K562 (cell line): ENCODE measurements at regions not wholly inside any gene's neighbourhood (a gene's known extent, or its start where the extent isn't known, plus 50 kb on each side); places are given as distances from the start of the nearest gene placed in this dataset.

Experiments used
- KLF13 ChIP-seq: fragments of 450-650 bp; IDR thresholded peaks from 2 replicates; pipeline ENCODE4 v1.6.1; 2016; ENCODE audit warnings: missing genetic modification characterization, low read depth, mild to moderate bottlenecking, missing compliant biosample characterization, moderate library complexity, borderline replicate concordance
- MAZ ChIP-seq, 2 experiments: fragments of 450-650 bp in 1 of 2; sonication (generic) in 1 of 2; formaldehyde crosslinking; IDR thresholded peaks in 1 of 2; conservative IDR thresholded peaks in 1 of 2; 2 replicates each; pipeline versions ENCODE4 v1.4.0 to v1.5.0; 2020; ENCODE audit warnings: mild to moderate bottlenecking in 1 of 2, missing genetic modification reagents in 1 of 2
- NBN ChIP-seq: fragments of 450-650 bp; IDR thresholded peaks from 2 replicates; pipeline ENCODE4 v1.6.1; 2016; ENCODE audit warnings: low read depth, mild to moderate bottlenecking
- SREBF2 ChIP-seq: sonication (generic); formaldehyde crosslinking; IDR thresholded peaks from 2 replicates; pipeline ENCODE4 v1.4.0; 2020; ENCODE audit warnings: mild to moderate bottlenecking, missing genetic modification reagents
- TEAD4 ChIP-seq, 2 experiments: sonication (generic) in 1 of 2; formaldehyde crosslinking in 1 of 2; IDR thresholded peaks; 2 replicates each; pipeline versions ENCODE4 v1.6.1 to v1.8.0; 2012 to 2022; ENCODE audit warnings: borderline replicate concordance in 1 of 2, inconsistent platforms in 1 of 2, low read length in 1 of 2, mild to moderate bottlenecking in 1 of 2, missing genetic modification reagents in 1 of 2
- ZNF311 ChIP-seq: fragments of 250-450 bp; sonication (Bioruptor Pico); IDR thresholded peaks from 2 replicates; pipeline ENCODE4 v1.4.0; 2020; ENCODE audit warnings: mild to moderate bottlenecking, moderate library complexity
- TF ChIP-seq, protein P1 (sequence below): fragments of 450-650 bp; IDR thresholded peaks from 2 replicates; pipeline ENCODE4 v1.6.1; 2016

GRCh38 chr2:163949693-163950092, 213.9 kb upstream of the FIGN start:
- TF ChIP-seq SREBF2 (no peak), NBN (no peak), TEAD4 (IDR thresholded peaks at IDR 0.05; ENCODE audit: low read length) (no peak), TEAD4 (CRISPR knock-in tag; IDR thresholded peaks at IDR 0.05; ENCODE audit: borderline replicate concordance) (no peak), MAZ (CRISPR knock-in tag; conservative IDR thresholded peaks at IDR 0.05 in 1 of 2, IDR thresholded peaks at IDR 0.05 in 1 of 2) (no peak), KLF13 (tag) (no peak), ZNF311 (CRISPR knock-in tag) (no peak)
- TF ChIP-seq, protein P1, sequence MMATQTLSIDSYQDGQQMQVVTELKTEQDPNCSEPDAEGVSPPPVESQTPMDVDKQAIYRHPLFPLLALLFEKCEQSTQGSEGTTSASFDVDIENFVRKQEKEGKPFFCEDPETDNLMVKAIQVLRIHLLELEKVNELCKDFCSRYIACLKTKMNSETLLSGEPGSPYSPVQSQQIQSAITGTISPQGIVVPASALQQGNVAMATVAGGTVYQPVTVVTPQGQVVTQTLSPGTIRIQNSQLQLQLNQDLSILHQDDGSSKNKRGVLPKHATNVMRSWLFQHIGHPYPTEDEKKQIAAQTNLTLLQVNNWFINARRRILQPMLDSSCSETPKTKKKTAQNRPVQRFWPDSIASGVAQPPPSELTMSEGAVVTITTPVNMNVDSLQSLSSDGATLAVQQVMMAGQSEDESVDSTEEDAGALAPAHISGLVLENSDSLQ = no peak
